B cell (primary cell): ENCODE measurements at regions not wholly inside any gene's neighbourhood (a gene's known extent, or its start where the extent isn't known, plus 50 kb on each side); places are given as distances from the start of the nearest gene placed in this dataset.

Experiments
- ATAC-seq: fragments of 200-7000 bp; cut with Tn5 transposase; one replicate; pipeline ENCODE4 v1.10.0; 2021; ENCODE audit warnings: low read depth, mild to moderate bottlenecking, moderate number of reproducible peaks, moderate library complexity
- CTCF ChIA-PET: fragments of 350-600 bp; sonication (Branson Sonifier 250); formaldehyde crosslinking; loops from one replicate; lab custom pipeline; 2021; ENCODE audit warnings: antibody characterized with exemption, inconsistent platforms; lab: Charles Lee
- POLR2A ChIA-PET: fragments of 350-600 bp; sonication (Branson Sonifier 250); formaldehyde crosslinking; loops from one replicate; lab custom pipeline; 2021; ENCODE audit warnings: antibody characterized with exemption; lab: Charles Lee
- DNase-seq: peaks from one replicate; pipeline ENCODE4 v3.0.0; 2013
- H2AFZ ChIP-seq: 2 replicates; pipeline ENCODE4 v1.6.1; 2012; ENCODE audit warnings: mild to moderate bottlenecking, low read depth, low read length; ENCODE audit not compliant: insufficient read depth, poor library complexity, severe bottlenecking
- H3K27ac ChIP-seq, 2 donors: 1 replicate in 1 of 2; 2 replicates in 1 of 2; pipeline ENCODE4 v1.5.1; 2012 to 2013; ENCODE audit warnings: low read length in 2 of 2, mild to moderate bottlenecking in 2 of 2, moderate library complexity in 1 of 2
- H3K27me3 ChIP-seq, 4 experiments: fragments of 200-600 bp in 1 of 4; sonication (generic) in 1 of 4; replicated peaks in 1 of 4; 1 replicate in 2 of 4; 2 replicates in 2 of 4; pipeline versions ENCODE4 v1.6.1 to v1.7.0; 2013 to 2016; ENCODE audit warnings: low read length in 3 of 4, mild to moderate bottlenecking in 2 of 4, mixed read lengths in 1 of 4, moderate library complexity in 1 of 4; ENCODE audit not compliant: insufficient read depth in 4 of 4, control insufficient read depth in 3 of 4; ENCODE audit errors: control extremely low read depth in 1 of 4
- H3K36me3 ChIP-seq, 2 experiments: replicated peaks in 1 of 2; 1 replicate in 1 of 2; 2 replicates in 1 of 2; pipeline versions ENCODE4 v1.6.1 to v1.7.1; 2013; ENCODE audit warnings: low read length in 1 of 2; ENCODE audit not compliant: insufficient read depth in 2 of 2, control insufficient read depth in 1 of 2; ENCODE audit errors: control extremely low read depth in 1 of 2, extremely low read depth in 1 of 2
- H3K4me1 ChIP-seq, 2 donors: fragments of 200-600 bp in 1 of 2; sonication (generic) in 1 of 2; 1 replicate in 1 of 2; 2 replicates in 1 of 2; pipeline versions ENCODE4 v1.5.1 to v1.6.1; 2013 to 2017; ENCODE audit warnings: low read length in 2 of 2; ENCODE audit not compliant: control insufficient read depth in 2 of 2, insufficient read depth in 2 of 2
- H3K4me2 ChIP-seq: replicated peaks from 2 replicates; pipeline ENCODE3; 2012; ENCODE audit warnings: mild to moderate bottlenecking, low read depth, low read length; ENCODE audit not compliant: poor library complexity, severe bottlenecking
- H3K4me3 ChIP-seq, 5 experiments: fragments of 200-600 bp in 1 of 5; sonication (generic) in 1 of 5; 1 replicate in 3 of 5; 2 replicates in 2 of 5; pipeline versions ENCODE4 v1.5.1 to v1.7.0; 2011 to 2016; ENCODE audit warnings: low read length in 4 of 5, mild to moderate bottlenecking in 4 of 5, low read depth in 2 of 5, control low read depth in 1 of 5, moderate library complexity in 1 of 5; ENCODE audit not compliant: insufficient read depth in 1 of 5; ENCODE audit errors: control extremely low read depth in 1 of 5, extremely low read depth in 1 of 5
- H3K79me2 ChIP-seq: fragments of 200-600 bp; sonication (generic); one replicate; pipeline ENCODE4 v1.6.0; 2016; ENCODE audit warnings: low read length; ENCODE audit not compliant: control insufficient read depth, insufficient read depth
- H3K9ac ChIP-seq: fragments of 200-600 bp; sonication (generic); 2 replicates; pipeline ENCODE4 v1.6.1; 2017; ENCODE audit warnings: mild to moderate bottlenecking, low read length, moderate library complexity
- H3K9me3 ChIP-seq, 3 donors: one replicate each; pipeline versions ENCODE4 v1.6.1 to v1.7.1; 2013; ENCODE audit warnings: low read length in 2 of 3; ENCODE audit not compliant: control insufficient read depth in 2 of 3, insufficient read depth in 1 of 3; ENCODE audit errors: control extremely low read depth in 1 of 3
- H4K20me1 ChIP-seq: 2 replicates; pipeline ENCODE4 v1.6.0; 2012; ENCODE audit warnings: mild to moderate bottlenecking, low read length; ENCODE audit not compliant: insufficient read depth, control insufficient read depth, poor library complexity, severe bottlenecking
- H3K27ac Mint-ChIP-seq: one replicate; pipeline ENCODE4 v1.8.0; 2021; ENCODE audit warnings: mixed read lengths
- H3K27me3 Mint-ChIP-seq: one replicate; pipeline ENCODE4 v1.8.0; 2021; ENCODE audit warnings: mixed read lengths
- H3K4me1 Mint-ChIP-seq: one replicate; pipeline ENCODE4 v1.8.0; 2021; ENCODE audit warnings: mixed read lengths
- H3K4me3 Mint-ChIP-seq: one replicate; pipeline ENCODE4 v1.8.0; 2021; ENCODE audit warnings: mixed read lengths
- H3K9me3 Mint-ChIP-seq: one replicate; pipeline ENCODE4 v1.8.0; 2022; ENCODE audit warnings: mixed read lengths; ENCODE audit not compliant: insufficient read depth
- CTCF ChIP-seq: fragments of 200-600 bp; IDR thresholded peaks from one replicate; pipeline ENCODE4 v1.8.0; 2022; ENCODE audit warnings: antibody characterized with exemption, mild to moderate bottlenecking
- EZH2 ChIP-seq: IDR thresholded peaks from 2 replicates; pipeline ENCODE4 v1.6.1; 2012; ENCODE audit warnings: borderline replicate concordance, low read depth, mild to moderate bottlenecking, moderate library complexity, low read length; ENCODE audit not compliant: insufficient read depth, poor library complexity, severe bottlenecking
- WGBS: methylation state at CpG from one replicate; pipeline ENCODE4 v1.1.5; 2013; ENCODE audit warnings: missing lambda C conversion rate; ENCODE audit not compliant: insufficient coverage; 5-methylcytosine and 5-hydroxymethylcytosine counted together
- intact Hi-C: fragments of 100-400 bp; cut with micrococcal nuclease; formaldehyde crosslinking; loops from one replicate; pipeline ENCODE4 v1.10.0; 2022

GRCh38 chr3:1571736-1572135, 478.9 kb downstream of the CNTN6 start:
- Histone ChIP-seq H3K4me1 (no peaks in the 10 kb centered on the region), H3K36me3 (no peaks in the 10 kb centered on the region), H3K79me2 (no peaks in the 10 kb centered on the region), H3K27ac (no peak overlapping the region), H2AFZ (no peak overlapping the region), H3K9ac (no peak overlapping the region), H3K27me3 (no peaks in the 10 kb centered on the region), H3K4me3 (no peak overlapping the region), H3K4me2 (no peak overlapping the region), H3K9me3 (no peaks in the 10 kb centered on the region), H4K20me1 (no peaks in the 10 kb centered on the region)
- ChIA-PET POLR2A (no interaction called here), CTCF (no interaction called here)
- H3K27me3 Mint-ChIP-seq, result no peaks in the 10 kb centered on the region
- no peak overlapping the region for H3K4me3 Mint-ChIP-seq
- intact Hi-C loops, result no loop called here
- no peak for DNase-seq
- TF ChIP-seq CTCF (no peak), EZH2 (no peak)
- H3K9me3 Mint-ChIP-seq, result peaks cover 7% of the 10 kb centered on the region
- no peaks in the 10 kb centered on the region for H3K4me1 Mint-ChIP-seq
- H3K27ac Mint-ChIP-seq, result no peak overlapping the region
- no peak for ATAC-seq

- Histone ChIP-seq H3K4me2 (no peak overlapping the region), H3K4me3 (no peak overlapping the region), H3K36me3 (no peaks in the 10 kb centered on the region), H2AFZ (no peak overlapping the region), H3K9ac (no peak overlapping the region), H3K27ac (no peak overlapping the region), H3K27me3 (no peaks in the 10 kb centered on the region), H3K79me2 (no peaks in the 10 kb centered on the region), H4K20me1 (no peaks in the 10 kb centered on the region), H3K4me1 (no peaks in the 10 kb centered on the region), H3K9me3 (no peaks in the 10 kb centered on the region)
- no peak for TF ChIP-seq CTCF
- no peak for TF ChIP-seq EZH2
- ChIA-PET CTCF (no interaction called here), POLR2A (no interaction called here)
- no peak overlapping the region for H3K27ac Mint-ChIP-seq
- no peak for ATAC-seq
- no peak overlapping the region for H3K4me3 Mint-ChIP-seq
- DNase-seq, result no peak
- no peaks in the 10 kb centered on the region for H3K4me1 Mint-ChIP-seq
- intact Hi-C loops, result no loop called here
- H3K9me3 Mint-ChIP-seq, result peaks cover 7% of the 10 kb centered on the region
- no peaks in the 10 kb centered on the region for H3K27me3 Mint-ChIP-seq
- 83% methylated on average over 1 of the region's 3 CpGs for WGBS
Observed at GRCh38 chr3:1576047-1576446, 483.2 kb downstream of the CNTN6 start.
